GM19023 (cell line): ENCODE measurements at regions not wholly inside any gene's neighbourhood (a gene's known extent, or its start where the extent isn't known, plus 50 kb on each side); places are given as distances from the start of the nearest gene placed in this dataset.

Experiments used
- ATAC-seq: cut with Tn5 transposase; IDR thresholded peaks from one replicate; pipeline ENCODE4 v1.9.1; 2021; ENCODE audit warnings: mild to moderate bottlenecking, moderate library complexity; ENCODE audit not compliant: unreplicated experiment

DNA sequence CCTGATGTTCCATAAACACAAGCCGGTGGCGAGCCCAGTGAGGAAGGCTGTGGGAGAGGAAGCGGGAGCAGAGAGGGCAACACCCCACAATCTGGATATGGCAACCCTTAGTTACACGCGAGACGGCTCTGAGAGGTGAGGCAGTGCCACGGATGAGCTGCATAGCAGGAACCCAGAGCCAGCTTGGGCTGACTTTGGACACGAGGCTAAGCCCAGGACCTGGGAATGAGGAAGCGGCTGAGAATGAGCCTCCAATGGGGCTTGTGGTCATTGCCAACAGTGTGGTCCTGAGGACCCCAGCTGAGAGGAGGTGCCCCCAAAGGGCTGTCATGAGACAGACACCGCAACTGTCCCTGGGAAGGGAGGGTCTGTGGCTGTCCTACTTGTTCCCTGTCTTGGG, 160.0 kb upstream of the SMIM23 start:
- ATAC-seq = no peak

- ATAC-seq = no peak
These were observed 157.5 kb upstream of the SMIM23 start for GRCh38 chr5:171627936-171628632.

- no peak for ATAC-seq
These were observed 157.0 kb upstream of the SMIM23 start for GRCh38 chr5:171628633-171628974.

DNA sequence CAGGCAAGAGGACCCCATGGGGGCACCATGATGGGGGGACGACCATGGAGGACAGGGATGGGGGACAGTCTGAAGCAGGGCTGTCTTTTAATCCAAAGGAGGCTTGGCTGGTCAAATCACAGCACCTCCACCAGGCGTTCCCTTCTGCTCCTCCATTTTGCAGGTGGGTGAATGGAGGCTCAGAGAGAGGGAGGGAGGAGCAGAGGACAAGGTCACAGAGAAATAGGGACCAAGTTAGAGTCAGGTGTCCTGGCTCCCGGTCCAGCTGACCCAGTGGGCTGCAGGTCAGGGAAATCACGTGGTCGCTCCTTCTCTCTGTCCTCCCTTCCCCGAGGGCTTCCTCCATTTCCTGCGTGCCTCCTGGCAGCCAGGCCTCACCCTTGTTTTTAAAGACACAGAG, 156.4 kb upstream of the SMIM23 start:
- no peak for ATAC-seq

DNA sequence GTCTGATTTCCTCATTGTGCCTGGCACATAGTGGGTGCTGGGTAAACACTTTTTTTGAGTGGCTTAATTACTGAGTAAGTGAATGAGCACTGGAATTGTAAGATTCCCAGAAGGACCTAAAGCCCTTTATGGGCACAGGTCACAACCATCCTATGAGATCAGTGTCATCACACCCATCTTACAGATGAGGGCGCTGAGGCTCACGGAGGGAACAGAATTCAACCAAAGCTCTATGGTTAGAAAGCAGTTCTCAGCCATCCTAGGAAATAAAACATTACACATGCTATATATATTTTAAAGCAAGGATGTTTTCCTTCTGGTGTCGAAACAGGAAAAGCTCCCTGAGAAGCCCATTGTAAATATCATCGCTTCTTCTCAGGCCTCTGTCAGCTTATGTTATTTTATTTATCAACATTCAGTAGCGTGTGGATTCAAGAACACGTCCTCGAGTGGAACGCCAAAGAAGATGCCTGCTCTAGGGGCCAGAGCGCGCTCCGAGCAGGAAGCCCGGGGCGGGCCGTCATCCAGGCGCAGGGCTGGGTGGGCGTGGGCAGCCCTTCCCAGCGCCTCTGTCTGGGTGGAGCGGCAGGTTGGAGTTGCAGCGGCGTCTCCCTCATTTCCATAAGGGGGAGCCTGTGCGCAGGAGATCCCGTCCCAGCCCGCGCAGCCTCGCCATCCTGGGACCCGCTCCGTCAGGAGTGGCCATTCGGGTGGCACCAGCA, 155.8 kb upstream of the SMIM23 start:
- ATAC-seq = no peak

- no peak for ATAC-seq
These were observed 155.1 kb upstream of the SMIM23 start for GRCh38 chr5:171630350-171631065.

DNA sequence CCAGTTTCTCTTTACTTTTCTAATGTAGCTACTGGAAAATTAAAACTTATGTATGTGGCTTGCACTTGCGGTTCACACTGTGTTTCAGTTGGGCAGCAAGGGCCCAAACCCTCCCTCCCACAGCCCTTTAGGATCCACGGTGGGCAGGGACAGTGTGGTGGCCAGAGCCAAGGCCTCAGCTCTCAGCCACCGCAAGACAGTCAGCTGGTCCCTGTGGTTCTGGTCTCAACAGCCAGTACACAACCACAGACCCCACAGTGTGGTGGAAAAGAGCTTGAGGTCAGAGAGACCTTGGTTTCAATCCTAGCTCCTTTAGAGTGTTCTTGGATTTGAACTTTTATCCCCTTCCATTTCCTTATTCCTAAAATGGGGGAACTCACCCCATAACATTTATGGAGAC, 153.0 kb upstream of the SMIM23 start:
- no peak for ATAC-seq

DNA sequence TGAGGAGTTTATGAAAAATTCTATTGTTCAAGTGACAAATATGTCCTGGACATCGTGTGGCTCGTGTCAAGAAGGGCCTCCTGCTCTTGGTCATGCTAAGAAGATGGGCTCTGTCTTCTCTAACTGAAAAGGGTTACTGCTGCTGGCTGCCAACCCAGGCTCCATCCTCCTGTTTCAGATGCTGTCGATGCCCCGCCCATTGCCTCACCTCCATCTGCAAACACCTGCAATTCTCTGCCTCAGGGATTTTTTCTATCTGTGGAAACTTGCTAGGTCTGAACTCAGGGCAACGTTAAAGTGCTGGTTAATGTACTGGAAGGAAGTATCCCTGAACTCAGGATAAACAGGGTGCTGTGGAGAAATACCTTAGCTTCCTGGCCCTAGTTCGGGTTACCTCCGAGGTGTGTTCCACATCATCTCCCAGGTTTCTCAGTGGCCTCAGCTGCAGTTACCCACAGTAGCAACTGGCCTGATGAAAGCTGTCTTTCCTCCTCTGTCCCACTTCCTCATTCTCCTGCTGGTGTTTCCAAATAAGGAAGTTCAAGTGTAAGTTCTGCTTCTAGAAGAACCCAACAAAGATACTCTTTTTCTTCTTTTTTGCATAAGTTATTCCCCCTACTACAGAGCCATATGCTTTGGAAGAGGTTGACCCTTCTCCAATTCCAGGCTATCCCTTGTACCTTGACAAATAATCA, 151.7 kb upstream of the SMIM23 start:
- peak; percentile 69 for ATAC-seq

GRCh38 chr5:171634511-171634910, 151.1 kb upstream of the SMIM23 start:
- no peak for ATAC-seq

- ATAC-seq = no peak
These were observed 150.6 kb upstream of the SMIM23 start for GRCh38 chr5:171635028-171635427.

DNA sequence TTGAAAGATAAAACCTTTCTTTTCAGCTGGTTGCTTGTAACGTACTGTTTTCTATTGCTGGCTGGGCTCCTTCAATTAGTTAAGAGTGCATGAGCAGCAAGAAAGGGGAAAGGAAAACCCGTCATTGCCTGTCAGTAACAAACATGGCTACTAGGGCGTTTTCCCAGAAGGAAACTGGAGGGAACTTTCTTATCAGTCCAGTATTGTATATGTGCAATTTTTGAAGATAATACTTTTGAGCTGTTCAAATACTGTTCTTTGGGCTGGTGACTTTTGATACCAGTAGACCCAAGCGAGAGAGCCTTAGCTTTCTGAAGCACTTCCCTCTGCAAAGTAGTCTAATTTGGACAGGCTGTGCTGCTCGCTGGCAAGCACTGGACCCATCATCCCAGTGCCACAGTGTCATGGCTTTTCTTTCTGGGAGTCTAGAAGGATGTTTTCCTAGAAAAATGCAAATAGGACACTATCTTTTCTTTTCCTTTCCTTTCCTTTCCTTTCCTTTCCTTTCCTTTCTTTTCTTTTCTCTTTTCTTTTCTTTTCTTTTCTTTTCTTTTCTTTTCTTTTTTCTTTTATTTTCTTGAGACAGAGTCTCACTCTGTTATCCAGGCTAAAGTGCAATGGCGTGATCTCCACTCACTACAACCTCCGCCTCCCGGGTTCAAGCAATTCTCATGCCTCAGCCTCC, 149.9 kb upstream of the SMIM23 start:
- no peak for ATAC-seq

DNA sequence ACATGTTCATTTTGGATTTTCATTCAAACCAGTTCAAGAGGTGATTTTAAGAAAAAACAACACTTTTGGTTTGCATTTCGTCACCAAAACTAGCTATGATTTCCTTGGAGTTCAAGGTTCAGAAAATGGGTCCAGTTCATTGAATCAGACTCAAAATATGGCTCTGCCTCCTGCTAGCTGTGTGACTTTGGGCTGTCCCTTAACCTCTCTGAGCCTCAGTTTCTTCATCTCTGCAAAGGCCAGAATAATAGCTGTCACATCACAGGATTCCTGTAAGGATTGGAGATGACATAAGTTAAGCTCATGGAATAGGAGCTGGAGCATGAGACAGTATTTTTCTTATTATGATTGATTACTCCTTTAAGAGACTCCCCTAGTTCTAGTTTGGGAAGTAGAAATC, 147.8 kb upstream of the SMIM23 start:
- ATAC-seq = no peak

DNA sequence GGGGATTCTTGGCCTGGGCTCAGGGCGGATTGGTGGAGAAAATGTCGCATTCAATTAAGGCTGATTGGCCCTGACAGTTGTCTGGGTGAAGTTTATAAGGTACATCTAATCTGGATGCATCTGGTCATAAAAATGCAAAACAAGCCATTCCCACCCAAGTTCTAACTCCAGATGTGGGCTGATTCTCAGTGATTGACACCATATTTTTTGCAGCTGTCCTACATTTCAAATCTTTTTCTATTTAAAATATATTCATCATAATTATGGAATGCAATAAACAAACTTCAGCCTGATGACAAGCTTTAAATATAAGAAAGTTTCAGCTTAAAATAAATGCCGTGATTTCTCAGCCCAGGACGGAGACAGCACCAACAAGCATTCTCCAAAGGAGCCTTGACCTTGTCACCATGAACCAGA, 146.4 kb upstream of the SMIM23 start:
- no peak for ATAC-seq

- ATAC-seq = no peak
These were observed 145.7 kb upstream of the SMIM23 start for GRCh38 chr5:171639966-171640365.

GRCh38 chr5:171640480-171640879, 145.1 kb upstream of the SMIM23 start:
- ATAC-seq = no peak

DNA sequence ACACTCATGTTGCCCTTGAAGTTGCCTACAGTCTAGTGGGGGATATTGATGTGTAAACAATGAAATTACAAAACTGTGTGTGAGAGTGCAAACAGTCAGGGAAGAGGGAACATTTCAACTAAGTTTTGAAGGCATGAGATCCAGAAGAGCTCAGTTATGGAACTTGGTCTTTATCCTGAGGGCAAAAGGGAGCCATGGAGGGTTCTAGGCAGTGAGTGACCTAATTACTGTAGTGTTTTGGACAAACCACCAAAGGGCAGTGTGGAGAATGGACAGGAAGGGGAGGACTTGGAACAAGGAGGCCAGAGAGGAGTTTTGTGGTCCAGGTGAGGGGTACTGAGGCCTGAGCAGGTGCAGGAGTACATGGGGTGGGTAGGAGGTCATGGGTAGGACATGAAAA, 143.7 kb upstream of the SMIM23 start:
- ATAC-seq = no peak

DNA sequence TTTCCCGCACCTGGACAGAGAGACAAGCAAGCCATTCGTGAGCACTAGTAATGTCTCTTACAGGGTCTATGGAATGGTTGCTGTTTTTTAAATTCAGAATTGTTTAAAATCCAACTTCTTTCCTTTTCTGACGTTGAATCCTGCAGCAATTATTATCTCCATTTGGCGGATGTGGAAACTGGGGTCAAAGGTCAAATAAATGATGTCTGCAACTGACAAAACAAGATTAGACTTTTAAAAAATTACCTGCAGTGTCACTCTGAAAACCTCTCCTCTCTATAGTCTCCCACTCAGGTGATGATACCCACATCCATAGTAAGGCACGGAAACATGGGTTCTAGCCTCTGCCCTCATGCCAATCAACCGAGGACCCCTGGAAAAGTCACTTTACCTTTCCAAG, 142.7 kb upstream of the SMIM23 start:
- no peak for ATAC-seq

DNA sequence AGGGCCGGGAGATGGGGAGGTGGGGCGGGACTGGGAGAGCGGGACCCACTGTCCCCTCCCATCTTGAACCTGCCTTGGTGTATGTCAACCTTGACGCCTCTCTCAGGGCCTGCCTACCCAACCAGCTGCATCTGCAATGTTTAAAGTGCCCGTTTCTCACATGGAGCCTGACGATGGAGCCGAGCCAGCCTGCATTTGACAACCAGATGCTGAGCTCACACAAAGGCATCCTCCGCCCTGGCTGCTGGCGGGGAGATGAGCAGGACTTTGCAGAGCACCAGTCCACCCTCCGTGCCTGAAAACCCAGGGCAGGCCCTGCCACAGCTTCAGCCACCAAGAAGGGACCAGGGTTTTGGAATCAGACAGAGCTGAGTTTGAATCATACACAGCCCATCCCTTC, 141.1 kb upstream of the SMIM23 start:
- ATAC-seq = no peak

- ATAC-seq = no peak
These were observed 139.2 kb upstream of the SMIM23 start for GRCh38 chr5:171646102-171647042.
